Sciatic nerve (tissue), 2 donors: ENCODE measurements at regions not wholly inside any gene's neighbourhood (a gene's known extent, or its start where the extent isn't known, plus 50 kb on each side); places are given as distances from the start of the nearest gene placed in this dataset.
"Not testable (repeated sequence)": the region's sequence is repeated elsewhere in the genome, so short reads cannot be mapped to it uniquely, and the experiment has no call there.

ENCODE experiments used
- ATAC-seq: fragments of 200-7000 bp; cut with Tn5 transposase; one replicate; pipeline ENCODE4 v1.9.1; 2020; ENCODE audit warnings: mild to moderate bottlenecking, moderate library complexity
- DNase-seq: peaks from one replicate; pipeline ENCODE4 v3.0.0-alpha.2; 2020; ENCODE audit warnings: low spot score
- intact Hi-C: fragments of 100-400 bp; cut with DNase I; formaldehyde crosslinking; loops from one replicate; pipeline ENCODE4 v1.14.2; 2022
- donor health status: DM: no; HTN: no; CAD: no.
- donor health status: DM: no; HTN: no; CAD: no.

DNA sequence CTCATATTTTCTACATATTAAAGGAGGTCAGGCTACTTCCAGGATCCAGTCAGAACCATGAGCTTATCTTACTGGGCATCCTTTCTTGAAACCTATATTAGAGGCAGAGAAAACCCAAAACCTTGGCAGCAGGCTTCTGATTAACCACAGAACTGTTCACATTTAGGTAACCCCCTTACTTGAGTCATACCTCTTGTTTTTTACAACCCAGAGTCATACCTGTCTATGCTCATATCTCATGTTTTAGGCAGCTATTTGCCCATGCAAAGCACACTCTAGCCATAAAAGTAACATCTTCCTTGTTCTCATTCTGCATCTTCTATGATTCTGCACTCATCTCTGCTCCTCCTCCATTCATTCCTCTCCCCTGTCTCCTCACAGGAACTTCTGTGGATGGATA, 138.0 kb upstream of the SMIM31 start:
- ATAC-seq (no peak), DNase-seq (no peak)
- intact Hi-C loops: no loop called here

DNA sequence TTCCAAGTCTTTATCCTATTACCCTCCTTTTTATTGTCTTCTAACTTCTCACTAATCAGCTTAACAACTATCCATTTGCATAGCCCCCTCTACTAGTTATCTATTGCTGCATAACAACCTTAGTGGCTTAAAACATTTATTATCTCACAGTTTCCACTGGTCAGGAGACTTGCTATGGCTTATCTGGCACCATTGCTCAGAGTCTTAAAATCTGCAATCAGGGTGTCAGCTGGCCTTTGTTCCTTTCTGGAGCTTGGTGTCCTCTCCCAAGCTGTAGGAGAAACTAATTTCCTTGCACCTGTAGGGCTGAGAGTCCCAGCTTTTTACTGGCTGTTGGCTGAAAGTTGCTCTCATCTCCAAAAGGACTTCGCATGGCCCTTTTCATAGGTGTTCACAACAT, 137.0 kb upstream of the SMIM31 start:
- ATAC-seq (no peak), DNase-seq (no peak)
- intact Hi-C loops: no loop called here

DNA sequence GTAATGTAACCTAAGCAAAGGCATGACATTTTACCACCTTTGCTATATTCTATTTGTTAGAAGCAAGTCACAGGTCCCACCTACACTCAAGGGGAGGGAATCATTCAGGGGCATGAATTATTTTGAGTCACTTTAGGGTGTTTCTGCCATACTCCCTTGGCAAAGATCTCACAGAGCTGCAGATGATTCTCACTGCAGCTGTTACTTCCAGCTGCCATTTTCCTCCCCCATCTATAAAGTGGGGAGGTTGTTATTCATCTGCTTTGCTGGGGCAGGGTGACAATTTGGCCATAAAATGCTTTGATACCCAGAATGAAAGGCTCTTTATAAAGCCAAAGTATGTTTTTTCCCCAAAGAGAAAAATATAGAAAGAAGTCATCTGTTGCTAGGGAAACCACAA, 136.5 kb upstream of the SMIM31 start:
- ATAC-seq (no peak), DNase-seq (no peak)
- intact Hi-C loops: no loop called here

DNA sequence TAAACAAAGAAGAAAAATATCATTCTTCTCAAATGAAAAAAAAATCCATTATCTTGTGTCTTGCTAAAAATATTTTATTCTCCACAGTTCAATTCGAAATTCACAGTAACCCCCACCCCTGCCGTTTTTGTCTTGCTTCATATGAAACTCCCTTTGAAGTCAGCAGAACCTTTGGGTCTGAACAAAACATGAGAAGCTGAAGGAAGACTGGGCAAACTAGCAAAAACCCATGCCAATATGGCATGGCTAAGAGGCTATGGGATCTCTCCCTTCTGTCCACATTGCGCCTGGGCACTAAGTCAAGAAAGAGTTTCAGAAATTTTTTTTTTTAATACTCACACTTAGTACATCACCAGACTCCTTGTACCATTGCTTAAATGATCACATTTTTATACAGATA, 136.0 kb upstream of the SMIM31 start:
- intact Hi-C loops: no loop called here
- ATAC-seq: no peak

DNA sequence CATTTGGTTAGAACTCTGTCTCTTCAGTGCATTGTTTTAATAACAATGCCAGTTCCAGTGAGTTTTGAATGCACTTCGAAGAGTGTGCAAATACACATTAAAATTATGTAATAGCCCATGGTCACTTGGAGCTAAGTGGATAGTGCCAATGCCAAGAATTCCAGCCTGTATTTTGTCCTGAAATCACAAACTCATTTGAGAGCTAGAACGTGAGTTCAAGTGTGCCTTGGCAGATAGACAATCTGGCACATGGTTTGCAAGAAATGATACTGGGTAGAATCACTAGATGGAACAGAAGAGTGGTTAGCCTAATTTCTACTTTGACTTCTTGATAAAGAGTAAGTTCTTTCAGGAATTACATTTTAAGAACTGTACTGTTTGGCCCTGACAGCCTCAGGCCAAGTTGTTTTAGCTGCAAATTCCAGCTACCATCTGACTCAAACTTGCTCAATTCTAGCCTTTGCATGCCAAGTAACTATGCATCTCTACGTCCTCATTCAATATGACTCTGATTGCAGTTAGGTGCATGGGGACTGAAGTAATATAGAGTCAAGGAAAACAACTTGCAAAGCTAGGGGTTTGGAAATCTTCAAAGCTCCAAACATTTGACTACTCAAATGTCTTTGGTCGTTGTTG, 131.9 kb upstream of the SMIM31 start:
- ATAC-seq (no peak), DNase-seq (no peak)
- intact Hi-C loops: no loop called here

More for the DNA sequence above, 136.0 kb upstream of the SMIM31 start:
- no peak for DNase-seq

DNA sequence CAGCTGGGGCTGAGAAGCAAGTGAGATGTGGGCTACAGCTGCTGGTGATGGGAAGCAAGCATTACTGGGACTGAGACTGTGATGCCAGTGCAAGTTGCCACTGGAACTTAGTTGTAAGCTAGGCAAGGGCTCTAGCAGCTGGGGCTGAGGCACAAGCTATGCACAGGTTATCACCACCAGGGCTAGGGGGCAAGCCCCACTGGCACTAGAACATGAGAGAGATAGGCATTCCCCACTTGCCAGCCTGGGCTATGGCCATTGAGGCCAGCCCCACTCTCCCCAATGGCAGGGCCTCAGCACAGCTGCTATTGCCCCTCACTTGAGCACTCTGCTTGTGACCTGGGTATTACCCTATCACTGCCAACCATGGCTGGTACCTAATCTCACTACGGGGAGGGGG, 130.8 kb upstream of the SMIM31 start:
- intact Hi-C loops: no loop called here
- no peak for ATAC-seq
- DNase-seq: no peak

DNA sequence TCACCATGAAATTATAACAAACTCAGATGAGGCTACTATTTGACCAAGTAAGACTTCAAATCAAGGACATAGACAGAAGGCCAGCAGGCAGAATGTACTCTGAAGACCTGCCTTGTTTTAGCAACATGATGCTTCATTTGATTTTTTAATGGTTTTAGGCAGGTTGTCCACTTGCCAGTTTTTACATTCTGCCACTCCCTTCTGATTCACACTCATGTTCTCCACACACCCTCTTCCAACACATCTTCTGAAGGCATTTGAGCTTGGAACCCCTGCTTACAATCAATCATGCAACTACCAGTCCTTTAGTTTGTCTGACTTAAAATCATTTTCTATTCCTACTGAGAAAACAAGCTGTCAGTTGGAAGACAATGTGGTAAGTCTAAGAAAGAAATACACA, 114.9 kb upstream of the SMIM31 start:
- ATAC-seq (no peak), DNase-seq (no peak)
- intact Hi-C loops: no loop called here

DNA sequence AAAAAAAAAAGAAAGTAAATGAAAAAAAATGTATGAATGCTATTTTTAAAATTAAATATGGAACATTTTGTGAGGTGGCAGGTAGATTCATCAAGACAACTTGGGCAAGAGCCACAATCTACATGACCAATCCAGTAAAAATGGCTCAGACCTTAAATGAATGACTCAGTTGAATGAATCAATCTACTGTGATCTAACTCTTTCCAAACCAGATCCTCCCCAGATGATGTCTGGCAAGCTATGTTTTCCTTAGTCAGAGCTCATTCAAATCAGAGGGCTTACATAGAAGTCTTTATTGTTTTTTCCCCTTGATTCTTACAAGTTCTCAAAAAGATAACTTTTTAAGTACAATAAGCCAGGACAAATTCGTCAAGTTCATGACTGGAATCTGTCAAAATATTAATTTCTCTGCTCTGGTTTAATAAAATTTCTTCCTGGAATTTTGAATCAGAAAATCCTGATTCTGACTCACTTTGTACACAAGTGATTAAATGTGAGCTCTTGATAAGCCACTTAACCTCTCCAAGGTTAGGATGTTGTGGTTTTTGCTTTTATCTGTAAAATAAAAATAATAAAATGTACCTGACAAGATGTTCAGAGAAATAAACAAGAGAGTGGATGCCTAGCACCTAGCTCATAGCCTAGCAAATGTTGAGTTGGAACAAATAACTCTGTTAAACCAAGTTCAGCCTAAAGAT, 105.6 kb upstream of the SMIM31 start:
- intact Hi-C loops: no loop called here
- no peak for DNase-seq
- ATAC-seq: no peak

DNA sequence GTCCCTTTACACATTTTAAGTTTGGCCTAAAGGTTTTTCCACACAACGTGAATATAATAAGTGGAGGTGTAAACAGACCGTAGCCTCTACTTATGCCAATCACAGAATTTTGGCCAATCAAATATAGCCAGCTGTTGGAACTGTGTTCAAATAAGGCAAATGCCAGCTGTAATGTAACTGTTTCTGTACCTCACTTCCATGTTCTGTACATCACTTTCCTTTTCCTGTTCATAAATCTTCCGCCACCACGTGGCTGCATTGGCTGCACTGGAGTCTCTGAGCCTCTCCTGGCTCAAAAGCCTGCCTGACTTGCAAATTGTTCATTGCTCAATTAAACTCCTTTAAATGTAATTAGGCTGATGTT, 105.1 kb upstream of the SMIM31 start:
- DNase-seq (no peak), ATAC-seq (no peak)
- intact Hi-C loops: no loop called here

DNA sequence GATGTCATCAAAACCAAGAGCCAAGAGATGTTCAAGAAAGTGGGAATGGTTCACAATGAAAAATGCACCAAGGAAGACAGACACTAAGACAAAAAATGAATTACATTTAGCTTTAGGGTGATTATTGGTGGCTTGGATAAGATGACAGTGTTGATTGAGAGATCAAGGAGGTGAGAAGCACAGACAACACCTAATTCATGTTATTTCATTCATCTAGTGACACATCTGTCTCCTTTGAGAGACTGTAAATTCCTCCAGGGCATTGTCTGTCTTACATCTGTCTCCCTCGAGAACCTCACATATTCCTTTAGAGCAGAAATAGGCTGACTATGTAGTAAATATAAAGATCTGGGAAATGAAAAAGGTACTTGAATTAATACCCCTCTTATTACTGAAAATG, 94.2 kb upstream of the SMIM31 start:
- intact Hi-C loops: no loop called here
- ATAC-seq: no peak
- DNase-seq: no peak

DNA sequence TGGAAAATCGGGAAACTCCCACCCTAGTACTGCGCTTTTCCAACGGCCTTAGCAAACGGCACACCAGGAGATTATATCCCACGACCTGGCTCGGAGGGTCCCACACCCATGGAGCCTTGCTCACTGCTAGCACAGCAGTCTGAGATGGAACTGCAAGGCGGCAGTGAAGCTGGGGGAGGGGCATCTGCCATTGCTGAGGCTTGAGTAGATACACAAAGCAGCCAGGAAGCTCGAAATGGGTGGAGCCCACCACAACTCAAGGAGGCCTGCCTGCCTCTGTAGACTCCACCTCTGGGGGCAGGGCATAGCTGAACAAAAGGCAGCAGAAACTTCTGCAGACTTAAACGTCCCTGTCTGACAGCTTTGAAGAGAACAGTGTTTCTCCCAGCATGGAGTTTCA, 77.8 kb upstream of the SMIM31 start:
- DNase-seq, intact Hi-C loops, ATAC-seq: not testable (repeated sequence)

DNA sequence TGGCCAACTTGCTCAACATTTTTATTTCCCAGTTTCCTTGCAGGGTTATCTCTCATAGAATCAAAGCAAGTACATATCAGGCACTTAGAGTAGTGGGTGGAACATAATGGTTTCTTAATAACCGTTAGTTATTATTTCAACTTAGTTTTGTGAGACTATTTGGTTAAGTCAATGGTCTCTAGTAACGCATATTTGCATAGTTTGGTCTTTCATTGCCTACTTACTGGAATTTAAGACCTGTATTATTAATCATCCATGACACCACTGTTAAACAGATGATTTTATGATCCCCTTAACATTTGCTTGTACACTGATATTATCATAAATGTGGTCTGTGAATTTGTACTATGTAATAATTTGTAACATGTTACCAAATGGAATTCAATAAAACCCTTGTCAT, 70.9 kb upstream of the SMIM31 start:
- DNase-seq (no peak), ATAC-seq (no peak)
- intact Hi-C loops: no loop called here

DNA sequence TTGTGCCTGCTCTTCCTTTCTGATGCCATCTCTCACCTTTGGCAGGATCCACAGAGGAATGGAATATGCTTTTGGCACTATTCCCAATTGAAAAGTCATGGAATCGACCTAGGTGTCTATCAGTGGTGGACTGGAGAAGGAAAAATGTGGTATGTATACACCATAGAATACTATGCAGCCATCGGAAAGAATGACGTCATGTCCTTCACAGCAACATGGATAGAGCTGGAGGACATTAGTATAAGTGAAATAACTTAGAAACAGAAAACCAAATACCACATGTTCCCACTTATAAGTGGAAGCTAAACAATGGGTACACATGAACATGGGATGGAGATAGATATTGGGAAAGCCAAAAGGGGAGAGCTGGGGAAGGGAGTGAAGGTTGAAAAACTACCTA, 58.3 kb upstream of the SMIM31 start:
- ATAC-seq: no peak
- DNase-seq: no peak
- intact Hi-C loops: no loop called here

DNA sequence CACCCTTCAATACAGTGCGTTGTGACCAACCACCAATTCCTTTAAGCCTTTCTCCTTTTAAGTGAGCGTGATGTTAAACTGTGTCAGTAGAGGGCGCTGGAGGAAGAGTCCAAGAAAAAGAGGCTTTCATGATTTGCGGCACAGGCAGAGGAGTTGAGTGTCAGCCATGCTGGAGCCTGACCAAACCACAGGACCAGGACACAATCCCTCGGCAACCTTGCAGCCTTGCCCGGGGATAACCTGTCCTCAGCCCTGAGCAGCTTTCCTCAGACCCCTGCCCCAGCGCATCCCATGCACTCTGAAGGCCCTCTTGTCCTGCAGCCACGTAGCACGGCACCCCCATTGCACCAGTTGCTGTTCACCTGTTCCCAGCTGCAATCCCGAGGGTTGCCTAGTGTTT, 53.5 kb upstream of the SMIM31 start:
- no peak for ATAC-seq
- intact Hi-C loops: no loop called here
- DNase-seq: no peak

DNA sequence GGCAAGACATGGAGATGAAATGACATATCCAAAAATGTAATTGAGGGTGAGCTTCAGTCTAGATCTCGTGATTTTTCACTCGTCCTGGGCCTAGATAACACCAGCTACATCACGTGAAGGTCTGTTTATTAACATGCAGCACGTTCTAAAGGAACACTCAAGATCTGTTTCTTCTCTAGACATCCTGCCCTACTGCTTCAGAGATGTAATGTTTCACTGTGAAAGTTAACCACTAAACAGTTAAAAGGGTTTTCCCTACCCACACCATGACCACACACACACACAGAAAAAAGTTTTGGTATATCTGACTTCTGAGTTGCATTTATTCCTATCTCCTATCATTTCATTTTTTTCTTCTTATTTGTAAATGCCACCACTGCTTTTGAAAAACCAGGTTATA, 52.3 kb upstream of the SMIM31 start:
- intact Hi-C loops: no loop called here
- DNase-seq: no peak
- no peak for ATAC-seq
